ENCODE measurements at regions not wholly inside any gene's neighbourhood (a gene's known extent, or its start where the extent isn't known, plus 50 kb on each side); places are given as distances from the start of the nearest gene placed in this dataset.

- no peak for TF ChIP-seq POLR2A (IDR thresholded peaks at IDR 0.05; ENCODE audit: borderline replicate concordance, extremely low read depth, insufficient read depth, insufficient read length)
- no peak for TF ChIP-seq CTCF (IDR thresholded peaks at IDR 0.05 in 2 of 3, conservative IDR thresholded peaks at IDR 0.05 in 1 of 3; ENCODE audit: borderline replicate concordance in 1 of 3, insufficient read depth in 1 of 3, low read depth in 2 of 3, low read length in 2 of 3)
- no peak for TF ChIP-seq MAX (IDR thresholded peaks at IDR 0.05)
- no peak for TF ChIP-seq EZH2 (IDR thresholded peaks at IDR 0.05)
- no peak for TF ChIP-seq JUND (IDR thresholded peaks at IDR 0.05)
- TF ChIP-seq ELF1 (IDR thresholded peaks at IDR 0.05; ENCODE audit: borderline replicate concordance, low read depth), result no peak
- TF ChIP-seq YY1 (IDR thresholded peaks at IDR 0.05; ENCODE audit: extremely low read depth, insufficient replicate concordance, low read depth, low read length), result no peak
- TF ChIP-seq REST (IDR thresholded peaks at IDR 0.05; ENCODE audit: low read depth), result no peak
- TF ChIP-seq RAD21 (IDR thresholded peaks at IDR 0.05; ENCODE audit: low read depth), result no peak
- TF ChIP-seq SRF (IDR thresholded peaks at IDR 0.05; ENCODE audit: low read depth), result no peak
- no peak for TF ChIP-seq CBX3 (IDR thresholded peaks at IDR 0.05; ENCODE audit: low read depth)
- TF ChIP-seq POLR2AphosphoS5 (IDR thresholded peaks at IDR 0.05; ENCODE audit: low read depth, low read length), result no peak
- no peak for TF ChIP-seq EZH2phosphoT487 (IDR thresholded peaks at IDR 0.05; ENCODE audit: borderline replicate concordance)
Observed at GRCh38 chr5:8577792-8578191, 708.8 kb downstream of the MTRR start.
